T-helper 22 cell (primary cell): ENCODE measurements at regions not wholly inside any gene's neighbourhood (a gene's known extent, or its start where the extent isn't known, plus 50 kb on each side); places are given as distances from the start of the nearest gene placed in this dataset.

Source experiments
- DNase-seq: peaks from one replicate; pipeline ENCODE4 v3.0.0-alpha.2; 2020; ENCODE audit warnings: low read depth

GRCh38 chr21:43302769-43303168 lies 124.2 kb downstream of the SIK1 start:
- DNase-seq: no peak

GRCh38 chr21:43302062-43302700 lies 124.8 kb downstream of the SIK1 start:
- DNase-seq: no peak

GRCh38 chr21:43301409-43302061 lies 125.4 kb downstream of the SIK1 start:
- DNase-seq: no peak

- DNase-seq: no peak
Observed at GRCh38 chr21:43300496-43301408, 126.2 kb downstream of the SIK1 start.

GRCh38 chr21:43299441-43300277 lies 127.3 kb downstream of the SIK1 start:
- DNase-seq: no peak

GRCh38 chr21:43298546-43299440 lies 128.1 kb downstream of the SIK1 start:
- no peak for DNase-seq

GRCh38 chr21:43297989-43298388 lies 128.9 kb downstream of the SIK1 start:
- no peak for DNase-seq

GRCh38 chr21:43297391-43297981 lies 128.7 kb downstream of the CRYAA start:
- no peak for DNase-seq

- DNase-seq: no peak
Observed at GRCh38 chr21:43295066-43295958, 126.5 kb downstream of the CRYAA start.

GRCh38 chr21:43294194-43294902 lies 125.5 kb downstream of the CRYAA start:
- no peak for DNase-seq

GRCh38 chr21:43292866-43293142 lies 124.0 kb downstream of the CRYAA start:
- DNase-seq: no peak

- no peak for DNase-seq
Observed at GRCh38 chr21:43292041-43292865, 123.4 kb downstream of the CRYAA start.

GRCh38 chr21:43291347-43291950 lies 122.6 kb downstream of the CRYAA start:
- DNase-seq: no peak

GRCh38 chr21:43290421-43291346 lies 121.9 kb downstream of the CRYAA start:
- DNase-seq: no peak

- DNase-seq: no peak
Observed at GRCh38 chr21:43289966-43290365, 121.2 kb downstream of the CRYAA start.

GRCh38 chr21:43289442-43289841 lies 120.6 kb downstream of the CRYAA start:
- no peak for DNase-seq
